ENCODE measurements at regions not wholly inside any gene's neighbourhood (a gene's known extent, or its start where the extent isn't known, plus 50 kb on each side); places are given as distances from the start of the nearest gene placed in this dataset.

DNA sequence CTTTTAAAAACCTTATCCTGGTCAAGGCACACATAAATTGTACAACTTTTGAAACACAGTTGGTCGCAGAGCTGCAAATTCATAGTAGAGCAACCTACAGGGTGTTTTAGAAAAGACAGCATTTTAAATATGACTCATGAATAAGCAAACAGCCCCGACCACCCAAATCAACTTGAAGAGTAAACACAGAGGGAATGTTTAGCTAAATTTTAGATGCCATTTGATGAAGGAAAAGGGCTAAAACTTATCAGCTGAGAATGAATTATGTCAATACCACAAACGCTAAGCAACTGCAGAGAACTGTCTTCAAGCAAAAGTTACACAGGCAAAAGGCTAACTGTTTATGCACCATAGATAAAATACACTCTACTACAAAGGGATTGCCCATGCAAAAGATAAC lies 427.5 kb upstream of the PSMD7 start:
- TF ChIP-seq, protein P1, sequence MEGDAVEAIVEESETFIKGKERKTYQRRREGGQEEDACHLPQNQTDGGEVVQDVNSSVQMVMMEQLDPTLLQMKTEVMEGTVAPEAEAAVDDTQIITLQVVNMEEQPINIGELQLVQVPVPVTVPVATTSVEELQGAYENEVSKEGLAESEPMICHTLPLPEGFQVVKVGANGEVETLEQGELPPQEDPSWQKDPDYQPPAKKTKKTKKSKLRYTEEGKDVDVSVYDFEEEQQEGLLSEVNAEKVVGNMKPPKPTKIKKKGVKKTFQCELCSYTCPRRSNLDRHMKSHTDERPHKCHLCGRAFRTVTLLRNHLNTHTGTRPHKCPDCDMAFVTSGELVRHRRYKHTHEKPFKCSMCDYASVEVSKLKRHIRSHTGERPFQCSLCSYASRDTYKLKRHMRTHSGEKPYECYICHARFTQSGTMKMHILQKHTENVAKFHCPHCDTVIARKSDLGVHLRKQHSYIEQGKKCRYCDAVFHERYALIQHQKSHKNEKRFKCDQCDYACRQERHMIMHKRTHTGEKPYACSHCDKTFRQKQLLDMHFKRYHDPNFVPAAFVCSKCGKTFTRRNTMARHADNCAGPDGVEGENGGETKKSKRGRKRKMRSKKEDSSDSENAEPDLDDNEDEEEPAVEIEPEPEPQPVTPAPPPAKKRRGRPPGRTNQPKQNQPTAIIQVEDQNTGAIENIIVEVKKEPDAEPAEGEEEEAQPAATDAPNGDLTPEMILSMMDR (IDR thresholded peaks at IDR 0.05) = no peak
- TF ChIP-seq POLR2A (IDR thresholded peaks at IDR 0.05) = no peak
